HepG2 (cell line): ENCODE measurements at regions not wholly inside any gene's neighbourhood (a gene's known extent, or its start where the extent isn't known, plus 50 kb on each side); places are given as distances from the start of the nearest gene placed in this dataset.

Experiments
- ATAC-seq: fragments of 200-7000 bp; cut with Tn5 transposase; 3 replicates; pipeline ENCODE4 v1.9.1; 2020; ENCODE audit warnings: mild to moderate bottlenecking, moderate library complexity
- BruUV-seq: library from RNA; stranded (reverse); fragments of 400-500 nt; replicated peaks from 2 replicates; lab custom pipeline; 2021; lab: Mats Ljungman, UMichigan
- CTCF ChIA-PET: fragments of 300-600 bp; formaldehyde crosslinking; extraction: SDS; loops from one replicate; lab custom pipeline; 2021; ENCODE audit warnings: low total read pairs, inconsistent platforms, low intra/inter-chr PET ratio; lab: Yijun Ruan, JAX
- POLR2A ChIA-PET: fragments of 350-600 bp; sonication (Branson Sonifier 250); formaldehyde crosslinking; loops from one replicate; lab custom pipeline; 2020; ENCODE audit warnings: antibody characterized with exemption, inconsistent platforms; lab: Yijun Ruan, JAX
- DNase-seq: peaks from one replicate; pipeline ENCODE4 v3.0.0-alpha.2; 2015; ENCODE audit warnings: low spot score
- FAIRE-seq: peaks from 3 replicates; lab custom pipeline; 2011; peaks lifted over from hg19 to GRCh38; lab: Jason Lieb, UNC
- H2AFZ ChIP-seq: one replicate; pipeline ENCODE4 v1.6.1; 2011; ENCODE audit warnings: low read length, inconsistent platforms
- H3K27ac ChIP-seq: fragments of 300-600 bp; 3 replicates; pipeline ENCODE4 v1.8.0; 2011; ENCODE audit warnings: mixed run types, mild to moderate bottlenecking, mixed read lengths, low read length, inconsistent platforms; ENCODE audit not compliant: insufficient read depth; ENCODE audit errors: extremely low read length
- H3K27me3 ChIP-seq, 2 experiments: fragments of 200-600 bp in 1 of 2; 2 replicates in 1 of 2; 3 replicates in 1 of 2; pipeline versions ENCODE4 v1.6.0 to v1.8.0; 2011; ENCODE audit warnings: low read length in 2 of 2, mild to moderate bottlenecking in 2 of 2, moderate library complexity in 2 of 2, inconsistent platforms in 1 of 2; ENCODE audit not compliant: insufficient read depth in 2 of 2, control insufficient read depth in 1 of 2
- H3K36me3 ChIP-seq, 2 experiments: fragments of 200-600 bp in 1 of 2; replicated peaks in 1 of 2; 2 replicates in 1 of 2; 3 replicates in 1 of 2; pipeline versions ENCODE4 v1.5.1 to v1.8.0; 2011; ENCODE audit warnings: low read length in 2 of 2, inconsistent platforms in 1 of 2; ENCODE audit not compliant: insufficient read depth in 2 of 2, control insufficient read depth in 1 of 2
- H3K4me1 ChIP-seq: 2 replicates; pipeline ENCODE4 v1.5.1; 2012; ENCODE audit warnings: low read length, inconsistent platforms; ENCODE audit not compliant: insufficient read depth
- H3K4me2 ChIP-seq: 2 replicates; pipeline ENCODE4 v1.6.0; 2011; ENCODE audit warnings: low read depth, low read length, inconsistent platforms
- H3K4me3 ChIP-seq, 3 experiments: fragments of 200-600 bp in 1 of 3; sonication (generic), shearing (Covaris generic) in 1 of 3; replicated peaks in 1 of 3; 2 replicates each; pipeline ENCODE4 v1.5.1; 2011 to 2016; ENCODE audit warnings: low read length in 3 of 3, inconsistent platforms in 2 of 3, low read depth in 2 of 3, mild to moderate bottlenecking in 2 of 3, control low read depth in 1 of 3, mixed read lengths in 1 of 3; ENCODE audit not compliant: insufficient read depth in 1 of 3
- H3K79me2 ChIP-seq: one replicate; pipeline ENCODE4 v1.6.1; 2011; ENCODE audit warnings: low read length, inconsistent platforms; ENCODE audit not compliant: insufficient read depth
- H3K9ac ChIP-seq: 2 replicates; pipeline ENCODE4 v1.6.0; 2011; ENCODE audit warnings: mild to moderate bottlenecking, low read depth, low read length, inconsistent platforms; ENCODE audit not compliant: insufficient read depth
- H3K9me3 ChIP-seq: 2 replicates; pipeline ENCODE4 v1.5.1; 2012; ENCODE audit warnings: mild to moderate bottlenecking, low read length
- H4K20me1 ChIP-seq: 2 replicates; pipeline ENCODE4 v1.6.0; 2011; ENCODE audit warnings: inconsistent platforms, mild to moderate bottlenecking, low read length, moderate library complexity; ENCODE audit not compliant: insufficient read depth
- HMGA1 ChIP-seq: sonication (generic); formaldehyde crosslinking; conservative IDR thresholded peaks from 2 replicates; pipeline ENCODE4 v1.4.0; 2020; ENCODE audit warnings: missing genetic modification reagents
- MXI1 ChIP-seq: IDR thresholded peaks from 3 replicates; pipeline ENCODE4 v1.6.1; 2012; ENCODE audit warnings: low read depth, low read length, inconsistent platforms, borderline replicate concordance
- NR3C1 ChIP-seq: sonication (generic); formaldehyde crosslinking; IDR thresholded peaks from 2 replicates; pipeline ENCODE4 v1.4.0; 2020; ENCODE audit warnings: missing genetic modification reagents
- RBFOX2 ChIP-seq: fragments of 200-400 bp; formaldehyde crosslinking; IDR thresholded peaks from 2 replicates; pipeline ENCODE4 v1.6.1; 2017; ENCODE audit warnings: low read depth, mild to moderate bottlenecking, low read length
- TCF7 ChIP-seq: sonication (generic); IDR thresholded peaks from 2 replicates; pipeline ENCODE4 v1.6.1; 2016; ENCODE audit warnings: antibody characterized with exemption, low read depth
- ZFP36L2 ChIP-seq: sonication (generic); formaldehyde crosslinking; IDR thresholded peaks from 2 replicates; pipeline ENCODE4 v1.4.0; 2020; ENCODE audit warnings: missing genetic modification reagents
- ZNF615 ChIP-seq: sonication (generic); formaldehyde crosslinking; IDR thresholded peaks from 2 replicates; pipeline ENCODE4 v1.5.0; 2020; ENCODE audit warnings: mild to moderate bottlenecking, missing genetic modification reagents, borderline replicate concordance
- in situ Hi-C: cut with HindIII; loops from 2 replicates; pipeline ENCODE4 v1.10.0; 2017; ENCODE audit warnings: low pct_unique_long_range_greater_than_20kb; ENCODE audit not compliant: extremely low pct_ligation_motif_present
- intact Hi-C: fragments of 100-400 bp; cut with micrococcal nuclease; formaldehyde crosslinking; loops from one replicate; pipeline ENCODE4 v1.10.0; 2022; ENCODE audit not compliant: unreplicated experiment
- TF ChIP-seq, protein P1 (sequence below): sonication (generic); formaldehyde crosslinking; IDR thresholded peaks from 2 replicates; pipeline ENCODE4 v1.5.0; 2020; ENCODE audit warnings: missing genetic modification reagents, mild to moderate bottlenecking, borderline replicate concordance
- TF ChIP-seq, protein P2 (sequence below): sonication (generic); formaldehyde crosslinking; IDR thresholded peaks from 2 replicates; pipeline ENCODE4 v1.5.0; 2020; ENCODE audit warnings: missing genetic modification reagents
- TF ChIP-seq, protein P3 (sequence below): sonication (generic); formaldehyde crosslinking; IDR thresholded peaks from 2 replicates; pipeline ENCODE4 v1.5.0; 2020; ENCODE audit warnings: mild to moderate bottlenecking, missing genetic modification reagents, borderline replicate concordance

DNA sequence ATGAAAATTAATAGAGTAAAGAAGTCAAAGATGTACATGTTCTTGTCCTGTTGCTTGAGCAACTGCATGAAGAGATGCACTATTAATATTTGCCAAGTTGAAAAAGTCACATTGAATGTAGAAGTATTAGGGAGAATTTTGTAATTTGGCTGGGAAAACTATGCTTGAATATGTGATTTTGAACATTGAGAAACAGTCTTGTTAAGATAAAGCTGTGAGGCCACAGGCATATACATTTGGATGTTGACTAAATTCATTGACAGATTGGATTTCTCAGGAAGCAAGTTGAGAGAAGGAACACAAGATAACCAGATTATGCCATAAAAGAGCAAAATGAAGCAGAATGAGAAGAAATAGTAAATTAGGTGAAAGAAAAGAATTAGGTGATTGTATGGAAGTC is 1777.5 kb upstream of the PCDH7 start:
- Histone ChIP-seq H3K4me2 (no peak overlapping the region), H3K27ac (no peak overlapping the region)
- CTCF ChIA-PET = no interaction called here

More for the DNA sequence above, 1777.5 kb upstream of the PCDH7 start:
- BruUV-seq = no TSS peak
- no peak for TF ChIP-seq TCF7
- no peak for TF ChIP-seq RBFOX2
- no peak for TF ChIP-seq NR3C1 (CRISPR knock-in tag)
- TF ChIP-seq, protein P1, sequence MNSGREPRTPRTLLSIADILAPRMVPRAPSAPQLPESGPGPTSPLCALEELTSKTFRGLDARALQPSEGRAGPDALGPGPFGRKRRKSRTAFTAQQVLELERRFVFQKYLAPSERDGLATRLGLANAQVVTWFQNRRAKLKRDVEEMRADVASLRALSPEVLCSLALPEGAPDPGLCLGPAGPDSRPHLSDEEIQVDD (CRISPR knock-in tag) = no peak
- no peak for TF ChIP-seq MXI1
- no peak for TF ChIP-seq ZFP36L2
- TF ChIP-seq HMGA1 = no peak
- TF ChIP-seq ZNF615 (CRISPR knock-in tag) = no peak
- TF ChIP-seq, protein P2, sequence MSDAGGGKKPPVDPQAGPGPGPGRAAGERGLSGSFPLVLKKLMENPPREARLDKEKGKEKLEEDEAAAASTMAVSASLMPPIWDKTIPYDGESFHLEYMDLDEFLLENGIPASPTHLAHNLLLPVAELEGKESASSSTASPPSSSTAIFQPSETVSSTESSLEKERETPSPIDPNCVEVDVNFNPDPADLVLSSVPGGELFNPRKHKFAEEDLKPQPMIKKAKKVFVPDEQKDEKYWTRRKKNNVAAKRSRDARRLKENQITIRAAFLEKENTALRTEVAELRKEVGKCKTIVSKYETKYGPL (CRISPR knock-in tag) = no peak
- TF ChIP-seq, protein P3, sequence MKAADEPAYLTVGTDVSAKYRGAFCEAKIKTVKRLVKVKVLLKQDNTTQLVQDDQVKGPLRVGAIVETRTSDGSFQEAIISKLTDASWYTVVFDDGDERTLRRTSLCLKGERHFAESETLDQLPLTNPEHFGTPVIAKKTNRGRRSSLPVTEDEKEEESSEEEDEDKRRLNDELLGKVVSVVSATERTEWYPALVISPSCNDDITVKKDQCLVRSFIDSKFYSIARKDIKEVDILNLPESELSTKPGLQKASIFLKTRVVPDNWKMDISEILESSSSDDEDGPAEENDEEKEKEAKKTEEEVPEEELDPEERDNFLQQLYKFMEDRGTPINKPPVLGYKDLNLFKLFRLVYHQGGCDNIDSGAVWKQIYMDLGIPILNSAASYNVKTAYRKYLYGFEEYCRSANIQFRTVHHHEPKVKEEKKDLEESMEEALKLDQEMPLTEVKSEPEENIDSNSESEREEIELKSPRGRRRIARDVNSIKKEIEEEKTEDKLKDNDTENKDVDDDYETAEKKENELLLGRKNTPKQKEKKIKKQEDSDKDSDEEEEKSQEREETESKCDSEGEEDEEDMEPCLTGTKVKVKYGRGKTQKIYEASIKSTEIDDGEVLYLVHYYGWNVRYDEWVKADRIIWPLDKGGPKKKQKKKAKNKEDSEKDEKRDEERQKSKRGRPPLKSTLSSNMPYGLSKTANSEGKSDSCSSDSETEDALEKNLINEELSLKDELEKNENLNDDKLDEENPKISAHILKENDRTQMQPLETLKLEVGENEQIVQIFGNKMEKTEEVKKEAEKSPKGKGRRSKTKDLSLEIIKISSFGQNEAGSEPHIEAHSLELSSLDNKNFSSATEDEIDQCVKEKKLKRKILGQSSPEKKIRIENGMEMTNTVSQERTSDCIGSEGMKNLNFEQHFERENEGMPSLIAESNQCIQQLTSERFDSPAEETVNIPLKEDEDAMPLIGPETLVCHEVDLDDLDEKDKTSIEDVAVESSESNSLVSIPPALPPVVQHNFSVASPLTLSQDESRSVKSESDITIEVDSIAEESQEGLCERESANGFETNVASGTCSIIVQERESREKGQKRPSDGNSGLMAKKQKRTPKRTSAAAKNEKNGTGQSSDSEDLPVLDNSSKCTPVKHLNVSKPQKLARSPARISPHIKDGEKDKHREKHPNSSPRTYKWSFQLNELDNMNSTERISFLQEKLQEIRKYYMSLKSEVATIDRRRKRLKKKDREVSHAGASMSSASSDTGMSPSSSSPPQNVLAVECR (CRISPR knock-in tag) = no peak
- intact Hi-C loops (no loop called here), in situ Hi-C loops (no loop called here)
- POLR2A ChIA-PET = no interaction called here
- Histone ChIP-seq H3K27me3 (no peaks in the 10 kb centered on the region), H3K79me2 (no peaks in the 10 kb centered on the region), H4K20me1 (no peaks in the 10 kb centered on the region), H3K36me3 (no peaks in the 10 kb centered on the region), H3K4me3 (no peak overlapping the region), H2AFZ (no peak overlapping the region), H3K9ac (no peak overlapping the region), H3K4me1 (no peaks in the 10 kb centered on the region), H3K9me3 (peaks cover 80% of the 10 kb centered on the region)
- no peak for FAIRE-seq
- DNase-seq = no peak
- no peak for ATAC-seq
